ENCODE measurements at regions not wholly inside any gene's neighbourhood (a gene's known extent, or its start where the extent isn't known, plus 50 kb on each side); places are given as distances from the start of the nearest gene placed in this dataset.
A peak's percentile ranks its signal among the peaks of the same experiment; 100 is the strongest.

DNA sequence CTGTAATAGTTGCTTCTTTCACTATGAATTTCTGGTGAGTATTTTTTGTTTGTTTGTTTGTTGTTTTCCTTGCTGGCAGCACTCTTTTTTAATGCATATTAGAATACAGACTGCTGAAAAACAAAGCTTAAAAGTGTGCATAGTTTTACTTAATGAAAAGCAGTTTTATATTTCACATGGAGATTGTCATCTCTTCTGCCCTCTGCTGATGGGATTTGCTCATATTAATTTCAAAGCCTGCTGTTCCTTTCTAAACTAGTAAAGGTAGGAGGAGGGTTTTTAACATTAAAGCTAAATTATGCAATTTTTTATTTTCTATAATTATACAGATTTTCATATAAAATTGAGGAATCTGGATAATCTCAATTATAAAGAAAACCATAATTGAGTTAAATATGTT is 692.6 kb upstream of the SLITRK1 start:
- intact Hi-C loops (cut with DNase I; ENCODE audit: low total_unique reads): no loop called here
- peak in 1 of 2 donors; percentile 31 for DNase-seq
- Histone ChIP-seq H3K36me3 (no peaks in the 10 kb centered on the region), H3K9me3 (peaks cover 0 to 6% (median 0%) of the 10 kb centered on the region in 4 donors), H3K27ac (no peak overlapping the region), H3K4me1 (no peaks in the 10 kb centered on the region), H3K27me3 (no peaks in the 10 kb centered on the region), H3K4me3 (no peak overlapping the region)
- TF ChIP-seq, protein P1, sequence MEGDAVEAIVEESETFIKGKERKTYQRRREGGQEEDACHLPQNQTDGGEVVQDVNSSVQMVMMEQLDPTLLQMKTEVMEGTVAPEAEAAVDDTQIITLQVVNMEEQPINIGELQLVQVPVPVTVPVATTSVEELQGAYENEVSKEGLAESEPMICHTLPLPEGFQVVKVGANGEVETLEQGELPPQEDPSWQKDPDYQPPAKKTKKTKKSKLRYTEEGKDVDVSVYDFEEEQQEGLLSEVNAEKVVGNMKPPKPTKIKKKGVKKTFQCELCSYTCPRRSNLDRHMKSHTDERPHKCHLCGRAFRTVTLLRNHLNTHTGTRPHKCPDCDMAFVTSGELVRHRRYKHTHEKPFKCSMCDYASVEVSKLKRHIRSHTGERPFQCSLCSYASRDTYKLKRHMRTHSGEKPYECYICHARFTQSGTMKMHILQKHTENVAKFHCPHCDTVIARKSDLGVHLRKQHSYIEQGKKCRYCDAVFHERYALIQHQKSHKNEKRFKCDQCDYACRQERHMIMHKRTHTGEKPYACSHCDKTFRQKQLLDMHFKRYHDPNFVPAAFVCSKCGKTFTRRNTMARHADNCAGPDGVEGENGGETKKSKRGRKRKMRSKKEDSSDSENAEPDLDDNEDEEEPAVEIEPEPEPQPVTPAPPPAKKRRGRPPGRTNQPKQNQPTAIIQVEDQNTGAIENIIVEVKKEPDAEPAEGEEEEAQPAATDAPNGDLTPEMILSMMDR (IDR thresholded peaks at IDR 0.05): peak in 1 of 7 experiments; percentile 9
- TF ChIP-seq POLR2AphosphoS5 (IDR thresholded peaks at IDR 0.05): no peak

DNA sequence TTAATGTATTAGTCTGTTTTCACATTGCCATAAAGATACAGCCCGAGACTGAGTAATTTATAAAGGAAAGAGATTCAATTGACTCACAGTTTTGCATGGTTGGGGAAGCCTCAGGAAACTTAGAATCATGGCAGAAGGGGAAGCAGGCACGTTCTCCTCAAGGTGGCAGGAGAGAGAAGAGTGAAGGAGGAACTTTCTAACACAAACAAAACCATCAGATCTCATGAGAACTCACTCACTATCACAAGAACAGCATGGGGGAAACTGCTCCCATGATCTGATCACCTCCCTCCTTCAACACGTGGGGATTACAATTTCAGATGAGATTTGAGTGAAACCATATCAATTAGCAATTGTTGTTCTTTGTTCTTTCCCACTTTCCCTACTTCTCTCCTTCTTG is 689.0 kb upstream of the SLITRK1 start:
- Histone ChIP-seq H3K36me3 (no peaks in the 10 kb centered on the region), H3K27ac (no peak overlapping the region), H3K4me3 (no peak overlapping the region), H3K27me3 (no peaks in the 10 kb centered on the region), H3K4me1 (no peaks in the 10 kb centered on the region), H3K9me3 (no peaks in the 10 kb centered on the region)
- 44 to 63% (median 51%) methylated on average over 3 of the region's 3 CpGs for whole genome bisulfite sequencing, 5 donors
- no peak for DNase-seq
- intact Hi-C loops (cut with DNase I; ENCODE audit: low total_unique reads): no loop called here
- TF ChIP-seq POLR2AphosphoS5 (IDR thresholded peaks at IDR 0.05) (no peak), EP300 (IDR thresholded peaks at IDR 0.05) (no peak), POLR2A (IDR thresholded peaks at IDR 0.05) (no peak)
- TF ChIP-seq, protein P1 (IDR thresholded peaks at IDR 0.05): no peak

DNA sequence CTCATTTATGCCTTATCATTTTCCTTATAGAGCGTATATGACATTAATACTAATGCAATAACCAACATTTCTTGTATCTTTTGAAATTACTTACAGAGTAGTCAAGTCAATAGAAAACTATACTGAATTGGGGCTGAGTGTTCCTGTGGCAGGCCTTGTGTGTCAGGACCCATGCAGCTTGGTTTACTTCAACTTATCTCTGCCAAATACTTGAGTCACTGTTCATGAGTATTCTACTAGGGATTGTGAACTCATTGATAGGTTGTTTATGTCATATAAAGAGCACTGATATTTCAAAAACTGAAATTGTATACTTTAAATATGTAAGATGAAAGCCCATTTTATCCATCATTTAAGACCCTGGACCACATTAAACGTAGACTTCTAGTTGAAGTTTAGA is 688.6 kb upstream of the SLITRK1 start:
- intact Hi-C loops (cut with DNase I; ENCODE audit: low total_unique reads): no loop called here
- 74 to 82% (median 78%) methylated on average over 2 of the region's 2 CpGs for whole genome bisulfite sequencing, 5 donors
- no peak overlapping the region for H3K4me3 ChIP-seq
- no peak overlapping the region for H3K27ac ChIP-seq
- H3K9me3 ChIP-seq: no peaks in the 10 kb centered on the region
- no peak for TF ChIP-seq POLR2AphosphoS5 (IDR thresholded peaks at IDR 0.05)
- TF ChIP-seq, protein P1 (IDR thresholded peaks at IDR 0.05): no peak
- no peak for DNase-seq
- H3K36me3 ChIP-seq: no peaks in the 10 kb centered on the region
- H3K4me1 ChIP-seq: no peaks in the 10 kb centered on the region
- H3K27me3 ChIP-seq: no peaks in the 10 kb centered on the region

DNA sequence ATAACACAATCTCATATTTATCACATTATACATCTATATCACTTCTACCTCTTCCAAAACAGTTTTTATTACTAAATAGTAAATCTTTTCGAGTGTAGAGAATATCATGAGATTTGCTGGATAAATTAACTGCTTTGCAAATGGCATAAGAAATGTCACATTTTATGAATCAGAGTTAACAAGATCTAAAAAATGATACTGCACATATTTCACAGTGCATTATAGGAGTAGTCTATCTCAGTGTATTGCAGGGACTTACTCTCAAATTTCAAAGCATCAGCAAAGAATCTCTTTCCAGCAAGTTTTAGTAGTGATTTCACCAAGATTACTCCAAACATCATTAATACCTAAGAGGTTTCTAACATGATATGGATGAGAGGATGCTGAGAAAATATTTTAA is 687.1 kb upstream of the SLITRK1 start:
- Histone ChIP-seq H3K36me3 (no peaks in the 10 kb centered on the region), H3K27me3 (no peaks in the 10 kb centered on the region), H3K9me3 (no peaks in the 10 kb centered on the region), H3K27ac (no peak overlapping the region), H3K4me1 (no peaks in the 10 kb centered on the region), H3K4me3 (no peak overlapping the region)
- DNase-seq: no peak
- WGBS, 5 donors: 64 to 84% (median 83%) methylated on average over 1 of the region's 1 CpG
- TF ChIP-seq POLR2A (IDR thresholded peaks at IDR 0.05): no peak
- TF ChIP-seq EP300 (IDR thresholded peaks at IDR 0.05): no peak
- TF ChIP-seq, protein P1 (IDR thresholded peaks at IDR 0.05): no peak
- TF ChIP-seq POLR2AphosphoS5 (IDR thresholded peaks at IDR 0.05): no peak
- intact Hi-C loops (cut with DNase I; ENCODE audit: low total_unique reads): no loop called here

DNA sequence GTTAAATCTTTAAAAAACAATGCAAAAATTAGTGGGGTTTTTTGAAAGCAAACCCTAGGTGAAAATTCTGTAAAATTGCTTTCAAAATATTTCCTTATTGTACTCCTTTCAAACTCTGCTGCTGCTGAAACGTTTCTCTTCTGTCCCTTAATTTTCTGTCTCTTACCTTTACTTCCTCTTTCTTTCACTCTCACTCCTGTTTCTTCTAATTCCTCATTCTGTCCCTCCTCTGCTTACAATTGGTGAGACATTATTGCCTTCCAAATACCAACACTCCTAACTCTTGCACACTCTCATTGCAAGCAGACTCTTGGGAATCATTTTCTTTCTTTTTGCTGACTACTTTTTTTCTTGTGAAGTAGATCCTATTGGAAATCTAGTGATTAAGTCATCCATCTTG is 685.6 kb upstream of the SLITRK1 start:
- H3K9me3 ChIP-seq: no peaks in the 10 kb centered on the region
- no peak for TF ChIP-seq EP300 (IDR thresholded peaks at IDR 0.05)
- TF ChIP-seq, protein P1 (IDR thresholded peaks at IDR 0.05): no peak
- TF ChIP-seq POLR2A (IDR thresholded peaks at IDR 0.05): no peak
- no peak for TF ChIP-seq POLR2AphosphoS5 (IDR thresholded peaks at IDR 0.05)
- intact Hi-C loops (cut with DNase I; ENCODE audit: low total_unique reads): no loop called here
- no peak overlapping the region for H3K27ac ChIP-seq
- no peaks in the 10 kb centered on the region for H3K4me1 ChIP-seq
- no peak overlapping the region for H3K4me3 ChIP-seq
- no peaks in the 10 kb centered on the region for H3K27me3 ChIP-seq
- no peaks in the 10 kb centered on the region for H3K36me3 ChIP-seq
- 21 to 33% (median 27%) methylated on average over 1 of the region's 1 CpG for WGBS, 5 donors
- no peak for DNase-seq

Data from stomach (tissue), 8 donors.